ENCODE measurements at regions not wholly inside any gene's neighbourhood (a gene's known extent, or its start where the extent isn't known, plus 50 kb on each side); places are given as distances from the start of the nearest gene placed in this dataset.

- DNase-seq (no peak), ATAC-seq (ENCODE audit: insufficient read depth, low FRiP score) (no peak)
- no peak overlapping the region for H3K4me3 ChIP-seq
- no peak for TF ChIP-seq CTCF (IDR thresholded peaks at IDR 0.05; ENCODE audit: control extremely low read depth, extremely low read depth)
- WGBS, 2 donors: 95% methylated on average over 2 of the region's 2 CpGs
- H3K36me3 ChIP-seq (ENCODE audit: control insufficient read depth in 4 of 4, insufficient read depth in 4 of 4, low read length in 4 of 4): no peaks in the 10 kb centered on the region
- H3K27ac ChIP-seq (ENCODE audit: low read depth in 1 of 2, low read length in 1 of 2): no peak overlapping the region
- H3K4me1 ChIP-seq (ENCODE audit: control insufficient read depth in 5 of 5, insufficient read depth in 5 of 5, low read length in 5 of 5): no peaks in the 10 kb centered on the region
- no peaks in the 10 kb centered on the region for H3K9me3 ChIP-seq (ENCODE audit: control insufficient read depth in 4 of 4, insufficient read depth in 3 of 4, low read length in 3 of 4)
- H3K9ac ChIP-seq (ENCODE audit: insufficient read depth in 1 of 2, low read length in 2 of 2): no peak overlapping the region
- H3K27me3 ChIP-seq (ENCODE audit: control insufficient read depth in 3 of 3, insufficient read depth in 3 of 3, low read length in 2 of 3): peaks cover 0 to 14% (median 7%) of the 10 kb centered on the region in 3 donors
These were observed 267.1 kb upstream of the CRY1 start for GRCh38 chr12:107360482-107360881.

GRCh38 chr12:107361970-107362369 lies 268.6 kb upstream of the CRY1 start:
- no peak overlapping the region for H3K27ac ChIP-seq (ENCODE audit: low read depth in 1 of 2, low read length in 1 of 2)
- H3K4me3 ChIP-seq: no peak overlapping the region
- TF ChIP-seq CTCF (IDR thresholded peaks at IDR 0.05; ENCODE audit: control extremely low read depth, extremely low read depth): no peak

GRCh38 chr12:107362960-107363359 lies 269.6 kb upstream of the CRY1 start:
- no peak overlapping the region for H3K4me3 ChIP-seq
- no peak for TF ChIP-seq CTCF (IDR thresholded peaks at IDR 0.05; ENCODE audit: control extremely low read depth, extremely low read depth)
- no peak overlapping the region for H3K9ac ChIP-seq (ENCODE audit: insufficient read depth in 1 of 2, low read length in 2 of 2)
- H3K27me3 ChIP-seq (ENCODE audit: control insufficient read depth in 3 of 3, insufficient read depth in 3 of 3, low read length in 2 of 3): peaks cover 0 to 7% (median 6%) of the 10 kb centered on the region in 3 donors
- no peaks in the 10 kb centered on the region for H3K9me3 ChIP-seq (ENCODE audit: control insufficient read depth in 4 of 4, insufficient read depth in 3 of 4, low read length in 3 of 4)
- no peaks in the 10 kb centered on the region for H3K36me3 ChIP-seq (ENCODE audit: control insufficient read depth in 4 of 4, insufficient read depth in 4 of 4, low read length in 4 of 4)
- WGBS, 2 donors: 90 to 94% methylated on average over 5 of the region's 5 CpGs
- no peak for DNase-seq
- no peaks in the 10 kb centered on the region for H3K4me1 ChIP-seq (ENCODE audit: control insufficient read depth in 5 of 5, insufficient read depth in 5 of 5, low read length in 5 of 5)
- no peak for ATAC-seq (ENCODE audit: insufficient read depth, low FRiP score)
- H3K27ac ChIP-seq (ENCODE audit: low read depth in 1 of 2, low read length in 1 of 2): no peak overlapping the region

More at GRCh38 chr12:107361970-107362369, 268.6 kb upstream of the CRY1 start:
- no peak for ATAC-seq (ENCODE audit: insufficient read depth, low FRiP score)
- WGBS, 2 donors: 84 to 91% methylated on average over 2 of the region's 2 CpGs
- H3K9me3 ChIP-seq (ENCODE audit: control insufficient read depth in 4 of 4, insufficient read depth in 3 of 4, low read length in 3 of 4): no peaks in the 10 kb centered on the region
- peaks cover 0 to 9% (median 7%) of the 10 kb centered on the region in 3 donors for H3K27me3 ChIP-seq (ENCODE audit: control insufficient read depth in 3 of 3, insufficient read depth in 3 of 3, low read length in 2 of 3)
- no peaks in the 10 kb centered on the region for H3K36me3 ChIP-seq (ENCODE audit: control insufficient read depth in 4 of 4, insufficient read depth in 4 of 4, low read length in 4 of 4)
- no peaks in the 10 kb centered on the region for H3K4me1 ChIP-seq (ENCODE audit: control insufficient read depth in 5 of 5, insufficient read depth in 5 of 5, low read length in 5 of 5)
- no peak overlapping the region for H3K9ac ChIP-seq (ENCODE audit: insufficient read depth in 1 of 2, low read length in 2 of 2)
- no peak for DNase-seq

GRCh38 chr12:107364875-107365518 lies 271.6 kb upstream of the CRY1 start:
- WGBS, 2 donors: 81 to 93% methylated on average over 3 of the region's 3 CpGs

More at GRCh38 chr12:107364875-107365518, 271.6 kb upstream of the CRY1 start:
- Histone ChIP-seq H3K4me3 (no peak overlapping the region), H3K27me3 (ENCODE audit: control insufficient read depth in 3 of 3, insufficient read depth in 3 of 3, low read length in 2 of 3) (peaks cover 0 to 7% (median 6%) of the 10 kb centered on the region in 3 donors), H3K27ac (ENCODE audit: low read depth in 1 of 2, low read length in 1 of 2) (no peak overlapping the region), H3K4me1 (ENCODE audit: control insufficient read depth in 5 of 5, insufficient read depth in 5 of 5, low read length in 5 of 5) (no peaks in the 10 kb centered on the region), H3K36me3 (ENCODE audit: control insufficient read depth in 4 of 4, insufficient read depth in 4 of 4, low read length in 4 of 4) (no peaks in the 10 kb centered on the region), H3K9ac (ENCODE audit: insufficient read depth in 1 of 2, low read length in 2 of 2) (no peak overlapping the region), H3K9me3 (ENCODE audit: control insufficient read depth in 4 of 4, insufficient read depth in 3 of 4, low read length in 3 of 4) (no peaks in the 10 kb centered on the region)
- TF ChIP-seq CTCF (IDR thresholded peaks at IDR 0.05; ENCODE audit: control extremely low read depth, extremely low read depth): no peak
- ATAC-seq (ENCODE audit: insufficient read depth, low FRiP score) (no peak), DNase-seq (no peak)

All from lung (tissue), 11 donors.